Uterus (tissue), 2 donors: ENCODE measurements at regions not wholly inside any gene's neighbourhood (a gene's known extent, or its start where the extent isn't known, plus 50 kb on each side); places are given as distances from the start of the nearest gene placed in this dataset.

Source experiments
- CTCF ChIP-seq, 4 experiments: fragments of 200-600 bp in 2 of 4; fragments of 450-650 bp in 2 of 4; sonication (generic) in 2 of 4; IDR thresholded peaks; one replicate each; pipeline ENCODE4 v1.5.1; 2016 to 2019; ENCODE audit warnings: antibody characterized with exemption in 4 of 4, mild to moderate bottlenecking in 2 of 4, moderate library complexity in 1 of 4
- POLR2A ChIP-seq, 2 donors: fragments of 450-650 bp; IDR thresholded peaks; one replicate each; pipeline ENCODE4 v1.6.1; 2016; ENCODE audit warnings: antibody characterized with exemption in 2 of 2, mild to moderate bottlenecking in 1 of 2, moderate library complexity in 1 of 2

GRCh38 chr18:40274618-40275196 is 1680.3 kb upstream of the PIK3C3 start:
- TF ChIP-seq CTCF (IDR thresholded peaks at IDR 0.05) (no peak), POLR2A (IDR thresholded peaks at IDR 0.05) (no peak)
